NOMO-1 treated with DMSO at 0.1 percent for 48 hours (cell line): ENCODE measurements at regions not wholly inside any gene's neighbourhood (a gene's known extent, or its start where the extent isn't known, plus 50 kb on each side); places are given as distances from the start of the nearest gene placed in this dataset.
A peak's percentile ranks its signal among the peaks of the same experiment; 100 is the strongest.
"Not testable (repeated sequence)": the region's sequence is repeated elsewhere in the genome, so short reads cannot be mapped to it uniquely, and the experiment has no call there.

ENCODE experiments used
- DNase-seq: peaks from one replicate; lab custom pipeline; 2025; ENCODE audit not compliant: unreplicated experiment; lab: John Stamatoyannopoulos, UW

- DNase-seq = no peak
Measured at GRCh38 chr17:70984873-70985272, 815.5 kb downstream of the KCNJ2 start.

- peak; percentile 20 for DNase-seq
Measured at GRCh38 chr17:70987867-70988340, 818.6 kb downstream of the KCNJ2 start.

- no peak for DNase-seq
Measured at GRCh38 chr17:70988622-70989021, 819.3 kb downstream of the KCNJ2 start.

- no peak for DNase-seq
Measured at GRCh38 chr17:70989280-70989679, 819.9 kb downstream of the KCNJ2 start.

- DNase-seq = no peak
Measured at GRCh38 chr17:70994194-70994593, 824.9 kb downstream of the KCNJ2 start.

GRCh38 chr17:70995997-70996396 lies 826.7 kb downstream of the KCNJ2 start:
- DNase-seq = no peak

GRCh38 chr17:71003736-71004135 lies 834.4 kb downstream of the KCNJ2 start:
- no peak for DNase-seq

- no peak for DNase-seq
Measured at GRCh38 chr17:71004413-71004812, 835.1 kb downstream of the KCNJ2 start.

- DNase-seq = no peak
Measured at GRCh38 chr17:71011391-71011790, 842.1 kb downstream of the KCNJ2 start.

GRCh38 chr17:71019699-71020098 lies 850.4 kb downstream of the KCNJ2 start:
- DNase-seq = no peak

- DNase-seq = no peak
Measured at GRCh38 chr17:71022758-71023157, 853.4 kb downstream of the KCNJ2 start.

- no peak for DNase-seq
Measured at GRCh38 chr17:71023249-71024030, 854.1 kb downstream of the KCNJ2 start.

GRCh38 chr17:71024172-71024571 lies 854.8 kb downstream of the KCNJ2 start:
- DNase-seq = no peak

GRCh38 chr17:71024969-71025368 lies 855.6 kb downstream of the KCNJ2 start:
- no peak for DNase-seq

- no peak for DNase-seq
Measured at GRCh38 chr17:71029246-71029645, 859.9 kb downstream of the KCNJ2 start.

GRCh38 chr17:71031286-71031685 lies 862.0 kb downstream of the KCNJ2 start:
- DNase-seq = not testable (repeated sequence)

GRCh38 chr17:71032746-71033273 lies 863.5 kb downstream of the KCNJ2 start:
- no peak for DNase-seq

GRCh38 chr17:71033336-71033735 lies 864.0 kb downstream of the KCNJ2 start:
- DNase-seq = no peak

GRCh38 chr17:71035226-71035625 lies 865.9 kb downstream of the KCNJ2 start:
- DNase-seq = no peak

- no peak for DNase-seq
Measured at GRCh38 chr17:71037386-71037785, 868.1 kb downstream of the KCNJ2 start.

GRCh38 chr17:71039391-71039790 lies 870.1 kb downstream of the KCNJ2 start:
- DNase-seq = no peak

GRCh38 chr17:71052971-71053370 lies 883.6 kb downstream of the KCNJ2 start:
- no peak for DNase-seq

GRCh38 chr17:71055128-71055527 lies 885.8 kb downstream of the KCNJ2 start:
- DNase-seq = no peak
